Esophagus muscularis mucosa (tissue), 3 donors: ENCODE measurements at regions not wholly inside any gene's neighbourhood (a gene's known extent, or its start where the extent isn't known, plus 50 kb on each side); places are given as distances from the start of the nearest gene placed in this dataset.

Experiments
- CTCF ChIP-seq, 3 experiments: fragments of 200-600 bp in 2 of 3; fragments of 450-650 bp in 1 of 3; sonication (generic) in 2 of 3; IDR thresholded peaks; one replicate each; pipeline ENCODE4 v1.5.1; 2017 to 2019; ENCODE audit warnings: antibody characterized with exemption in 3 of 3, mild to moderate bottlenecking in 2 of 3, moderate library complexity in 1 of 3
- POLR2A ChIP-seq: fragments of 450-650 bp; IDR thresholded peaks from one replicate; pipeline ENCODE4 v1.6.1; 2017; ENCODE audit warnings: antibody characterized with exemption, moderate library complexity, mild to moderate bottlenecking, low read depth

- no peak for TF ChIP-seq CTCF (IDR thresholded peaks at IDR 0.05)
- no peak for TF ChIP-seq POLR2A
Measured at GRCh38 chr12:58981961-58982360, 61.7 kb upstream of the LRIG3 start.
